ENCODE measurements at regions not wholly inside any gene's neighbourhood (a gene's known extent, or its start where the extent isn't known, plus 50 kb on each side); places are given as distances from the start of the nearest gene placed in this dataset.

- no peak for DNase-seq (ENCODE audit: low read depth in 2 of 2, low spot score in 1 of 2)
These were observed 76.4 kb upstream of the CELF2 start for GRCh38 chr10:10941127-10941730.

GRCh38 chr10:10942441-10942840 lies 75.2 kb upstream of the CELF2 start:
- no peak for DNase-seq (ENCODE audit: low read depth in 2 of 2, low spot score in 1 of 2)

- DNase-seq (ENCODE audit: low read depth in 2 of 2, low spot score in 1 of 2) = no peak
These were observed 71.6 kb upstream of the CELF2 start for GRCh38 chr10:10946081-10946480.

- DNase-seq (ENCODE audit: low read depth in 2 of 2, low spot score in 1 of 2) = no peak
These were observed 70.9 kb upstream of the CELF2 start for GRCh38 chr10:10946801-10947200.

GRCh38 chr10:10951675-10952074 lies 66.0 kb upstream of the CELF2 start:
- no peak for DNase-seq (ENCODE audit: low read depth in 2 of 2, low spot score in 1 of 2)

- no peak for DNase-seq (ENCODE audit: low read depth in 2 of 2, low spot score in 1 of 2)
These were observed 64.9 kb upstream of the CELF2 start for GRCh38 chr10:10952800-10953199.

GRCh38 chr10:10956681-10957542 lies 60.8 kb upstream of the CELF2 start:
- no peak for DNase-seq (ENCODE audit: low read depth in 2 of 2, low spot score in 1 of 2)

GRCh38 chr10:10958041-10958440 lies 59.6 kb upstream of the CELF2 start:
- no peak for DNase-seq (ENCODE audit: low read depth in 2 of 2, low spot score in 1 of 2)

- DNase-seq (ENCODE audit: low read depth in 2 of 2, low spot score in 1 of 2) = no peak
These were observed 58.0 kb upstream of the CELF2 start for GRCh38 chr10:10959666-10960065.

GRCh38 chr10:10960534-10960933 lies 57.1 kb upstream of the CELF2 start:
- DNase-seq (ENCODE audit: low read depth in 2 of 2, low spot score in 1 of 2) = no peak

- DNase-seq (ENCODE audit: low read depth in 2 of 2, low spot score in 1 of 2) = no peak
These were observed 56.6 kb upstream of the CELF2 start for GRCh38 chr10:10961072-10961471.

GRCh38 chr10:10967029-10967428 lies 50.6 kb upstream of the CELF2 start:
- DNase-seq (ENCODE audit: low read depth in 2 of 2, low spot score in 1 of 2) = no peak

GRCh38 chr10:10967581-10968256 lies 50.0 kb upstream of the CELF2 start:
- no peak for DNase-seq (ENCODE audit: low read depth in 2 of 2, low spot score in 1 of 2)
